ENCODE measurements at regions not wholly inside any gene's neighbourhood (a gene's known extent, or its start where the extent isn't known, plus 50 kb on each side); places are given as distances from the start of the nearest gene placed in this dataset.

- BruUV-seq (replicated peaks): no TSS peak
- no peak for DNase-seq (ENCODE audit: unreplicated experiment)
- no peaks in the 10 kb centered on the region for H3K9me3 Mint-ChIP-seq (ENCODE audit: unreplicated experiment)
- ChIA-PET POLR2A (interaction anchor here (1.1 kb wide), 1 partner anchor 9 kb away, joined by 3 read pairs; no protein-coding TSS in a partner anchor), CTCF (no interaction called here)
- H3K4me3 Mint-ChIP-seq (ENCODE audit: unreplicated experiment): no peak overlapping the region
- no peaks in the 10 kb centered on the region for H3K27me3 Mint-ChIP-seq (ENCODE audit: insufficient read depth, unreplicated experiment)
- no peak for TF ChIP-seq CTCF (IDR thresholded peaks at IDR 0.05; ENCODE audit: unreplicated experiment)
- intact Hi-C loops (cut with micrococcal nuclease): no loop called here
- no peaks in the 10 kb centered on the region for H3K4me1 Mint-ChIP-seq (ENCODE audit: insufficient read depth, unreplicated experiment)
- H3K36me3 Mint-ChIP-seq (ENCODE audit: insufficient read depth, unreplicated experiment): no peaks in the 10 kb centered on the region
- no peak overlapping the region for H3K27ac Mint-ChIP-seq (ENCODE audit: low read depth, unreplicated experiment)
Measured at GRCh38 chr2:188798159-188798558, 176.0 kb upstream of the COL3A1 start.

GRCh38 chr2:188805219-188805618, 169.0 kb upstream of the COL3A1 start:
- no peak overlapping the region for H3K4me3 Mint-ChIP-seq (ENCODE audit: unreplicated experiment)
- POLR2A ChIA-PET: interaction anchor here (0.7 to 1.8 kb wide), 2 partner anchors 17 to 140 kb away, joined by 3 read pairs; no protein-coding TSS in a partner anchor
- BruUV-seq (replicated peaks): no TSS peak
- H3K9me3 Mint-ChIP-seq (ENCODE audit: unreplicated experiment): no peaks in the 10 kb centered on the region
- no peaks in the 10 kb centered on the region for H3K4me1 Mint-ChIP-seq (ENCODE audit: insufficient read depth, unreplicated experiment)
- intact Hi-C loops (cut with micrococcal nuclease): no loop called here
- H3K36me3 Mint-ChIP-seq (ENCODE audit: insufficient read depth, unreplicated experiment): no peaks in the 10 kb centered on the region
- H3K27me3 Mint-ChIP-seq (ENCODE audit: insufficient read depth, unreplicated experiment): no peaks in the 10 kb centered on the region
- no peak overlapping the region for H3K27ac Mint-ChIP-seq (ENCODE audit: low read depth, unreplicated experiment)
- TF ChIP-seq CTCF (IDR thresholded peaks at IDR 0.05; ENCODE audit: unreplicated experiment): no peak
- CTCF ChIA-PET: no interaction called here
- DNase-seq (ENCODE audit: unreplicated experiment): no peak

GRCh38 chr2:188808947-188809355, 165.2 kb upstream of the COL3A1 start:
- no TSS peak for BruUV-seq (replicated peaks)
- intact Hi-C loops (cut with micrococcal nuclease): no loop called here
- DNase-seq (ENCODE audit: unreplicated experiment): no peak
- POLR2A ChIA-PET: no interaction called here
- Mint-ChIP-seq H3K36me3 (ENCODE audit: insufficient read depth, unreplicated experiment) (no peaks in the 10 kb centered on the region), H3K9me3 (ENCODE audit: unreplicated experiment) (no peaks in the 10 kb centered on the region), H3K27me3 (ENCODE audit: insufficient read depth, unreplicated experiment) (no peaks in the 10 kb centered on the region), H3K4me3 (ENCODE audit: unreplicated experiment) (no peak overlapping the region), H3K27ac (ENCODE audit: low read depth, unreplicated experiment) (no peak overlapping the region), H3K4me1 (ENCODE audit: insufficient read depth, unreplicated experiment) (peaks cover 8% of the 10 kb centered on the region)
- CTCF ChIA-PET: no interaction called here
- no peak for TF ChIP-seq CTCF (IDR thresholded peaks at IDR 0.05; ENCODE audit: unreplicated experiment)

- Mint-ChIP-seq H3K4me3 (ENCODE audit: unreplicated experiment) (no peak overlapping the region), H3K4me1 (ENCODE audit: insufficient read depth, unreplicated experiment) (peaks cover 8% of the 10 kb centered on the region), H3K36me3 (ENCODE audit: insufficient read depth, unreplicated experiment) (no peaks in the 10 kb centered on the region), H3K27ac (ENCODE audit: low read depth, unreplicated experiment) (no peak overlapping the region), H3K9me3 (ENCODE audit: unreplicated experiment) (no peaks in the 10 kb centered on the region), H3K27me3 (ENCODE audit: insufficient read depth, unreplicated experiment) (no peaks in the 10 kb centered on the region)
- intact Hi-C loops (cut with micrococcal nuclease): no loop called here
- ChIA-PET POLR2A (interaction anchor here (1.1 kb wide), 1 partner anchor 9 kb away, joined by 4 read pairs; no protein-coding TSS in a partner anchor), CTCF (interaction anchor here (0.6 to 0.7 kb wide), 3 partner anchors 525 to 850 kb away, joined by 3 to 4 read pairs (median 3); no protein-coding TSS in a partner anchor)
- no TSS peak for BruUV-seq (replicated peaks)
- DNase-seq (ENCODE audit: unreplicated experiment): no peak
- TF ChIP-seq CTCF (IDR thresholded peaks at IDR 0.05; ENCODE audit: unreplicated experiment): no peak
Measured at GRCh38 chr2:188810586-188810985, 163.6 kb upstream of the COL3A1 start.
